ENCODE measurements at regions not wholly inside any gene's neighbourhood (a gene's known extent, or its start where the extent isn't known, plus 50 kb on each side); places are given as distances from the start of the nearest gene placed in this dataset.

DNA sequence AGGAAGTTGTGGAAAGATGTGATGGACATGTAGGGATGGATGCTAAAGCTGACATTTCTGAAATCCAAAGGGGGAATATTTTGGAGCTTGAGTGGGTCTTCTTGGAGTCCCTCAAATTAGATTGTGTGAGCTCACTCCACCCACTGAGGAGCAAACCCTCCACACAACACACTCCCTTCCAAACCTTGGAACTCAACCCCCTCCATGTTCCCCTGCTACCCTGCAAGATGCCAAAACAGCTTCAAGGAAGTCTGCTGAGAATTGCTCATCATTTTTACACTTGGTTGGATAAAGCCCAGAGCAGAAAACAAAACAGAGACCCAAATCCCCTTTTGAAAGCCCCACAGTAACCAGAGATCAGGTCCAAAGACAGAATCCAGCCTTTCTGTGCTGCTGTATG is 103.3 kb upstream of the ERCC4 start:
- TF ChIP-seq EZH2 (IDR thresholded peaks at IDR 0.05; ENCODE audit: borderline replicate concordance) = no peak
- TF ChIP-seq, protein P1, sequence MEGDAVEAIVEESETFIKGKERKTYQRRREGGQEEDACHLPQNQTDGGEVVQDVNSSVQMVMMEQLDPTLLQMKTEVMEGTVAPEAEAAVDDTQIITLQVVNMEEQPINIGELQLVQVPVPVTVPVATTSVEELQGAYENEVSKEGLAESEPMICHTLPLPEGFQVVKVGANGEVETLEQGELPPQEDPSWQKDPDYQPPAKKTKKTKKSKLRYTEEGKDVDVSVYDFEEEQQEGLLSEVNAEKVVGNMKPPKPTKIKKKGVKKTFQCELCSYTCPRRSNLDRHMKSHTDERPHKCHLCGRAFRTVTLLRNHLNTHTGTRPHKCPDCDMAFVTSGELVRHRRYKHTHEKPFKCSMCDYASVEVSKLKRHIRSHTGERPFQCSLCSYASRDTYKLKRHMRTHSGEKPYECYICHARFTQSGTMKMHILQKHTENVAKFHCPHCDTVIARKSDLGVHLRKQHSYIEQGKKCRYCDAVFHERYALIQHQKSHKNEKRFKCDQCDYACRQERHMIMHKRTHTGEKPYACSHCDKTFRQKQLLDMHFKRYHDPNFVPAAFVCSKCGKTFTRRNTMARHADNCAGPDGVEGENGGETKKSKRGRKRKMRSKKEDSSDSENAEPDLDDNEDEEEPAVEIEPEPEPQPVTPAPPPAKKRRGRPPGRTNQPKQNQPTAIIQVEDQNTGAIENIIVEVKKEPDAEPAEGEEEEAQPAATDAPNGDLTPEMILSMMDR (IDR thresholded peaks at IDR 0.05; ENCODE audit: poor library complexity) = no peak
- TF ChIP-seq EZH2phosphoT487 (IDR thresholded peaks at IDR 0.05; ENCODE audit: low read depth, severe bottlenecking, unreplicated experiment) = no peak

Measured in hepatocyte (in vitro differentiated cells).